HG02642 (cell line): ENCODE measurements at regions not wholly inside any gene's neighbourhood (a gene's known extent, or its start where the extent isn't known, plus 50 kb on each side); places are given as distances from the start of the nearest gene placed in this dataset.
"Not testable (repeated sequence)": the region's sequence is repeated elsewhere in the genome, so short reads cannot be mapped to it uniquely, and the experiment has no call there.

ENCODE experiments used
- ATAC-seq: cut with Tn5 transposase; IDR thresholded peaks from one replicate; pipeline ENCODE4 v1.9.1; 2021; ENCODE audit warnings: mild to moderate bottlenecking; ENCODE audit not compliant: unreplicated experiment, poor library complexity

- ATAC-seq = no peak
These were observed 1133.2 kb upstream of the TMEM132C start for GRCh38 chr12:127133675-127134335.

DNA sequence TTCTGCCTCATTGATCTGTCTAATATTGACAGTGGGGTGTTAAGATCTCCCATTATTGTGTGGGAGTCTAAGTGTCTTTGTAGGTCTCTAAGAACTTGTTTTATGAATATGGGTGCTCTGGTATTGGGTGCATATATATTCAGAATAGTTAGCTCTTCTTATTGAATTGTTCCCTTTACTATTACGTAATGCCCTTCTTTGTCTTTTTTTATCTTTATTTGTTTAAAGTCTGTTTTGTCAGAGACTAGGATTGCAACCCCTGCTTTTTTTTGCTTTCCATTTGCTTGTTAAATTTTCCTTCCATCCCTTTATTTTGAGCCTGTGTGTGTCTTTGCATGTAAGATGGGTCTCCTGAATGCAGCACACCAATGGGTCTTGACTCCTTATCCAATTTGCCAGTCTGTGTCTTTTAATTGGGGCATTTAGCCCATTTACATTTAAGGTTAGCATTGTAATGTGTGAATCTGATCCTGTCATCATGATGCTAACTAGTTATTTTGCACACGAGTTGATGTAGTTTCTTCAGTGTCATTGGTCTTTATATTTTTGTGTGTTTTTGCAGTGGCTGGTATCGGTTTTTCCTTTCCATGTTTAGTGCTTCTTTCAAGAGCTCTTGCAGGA is 1126.0 kb upstream of the TMEM132C start:
- ATAC-seq = not testable (repeated sequence)

- ATAC-seq = no peak
These were observed 1124.0 kb upstream of the TMEM132C start for GRCh38 chr12:127143020-127143419.

GRCh38 chr12:127144770-127145169 is 1122.2 kb upstream of the TMEM132C start:
- no peak for ATAC-seq

DNA sequence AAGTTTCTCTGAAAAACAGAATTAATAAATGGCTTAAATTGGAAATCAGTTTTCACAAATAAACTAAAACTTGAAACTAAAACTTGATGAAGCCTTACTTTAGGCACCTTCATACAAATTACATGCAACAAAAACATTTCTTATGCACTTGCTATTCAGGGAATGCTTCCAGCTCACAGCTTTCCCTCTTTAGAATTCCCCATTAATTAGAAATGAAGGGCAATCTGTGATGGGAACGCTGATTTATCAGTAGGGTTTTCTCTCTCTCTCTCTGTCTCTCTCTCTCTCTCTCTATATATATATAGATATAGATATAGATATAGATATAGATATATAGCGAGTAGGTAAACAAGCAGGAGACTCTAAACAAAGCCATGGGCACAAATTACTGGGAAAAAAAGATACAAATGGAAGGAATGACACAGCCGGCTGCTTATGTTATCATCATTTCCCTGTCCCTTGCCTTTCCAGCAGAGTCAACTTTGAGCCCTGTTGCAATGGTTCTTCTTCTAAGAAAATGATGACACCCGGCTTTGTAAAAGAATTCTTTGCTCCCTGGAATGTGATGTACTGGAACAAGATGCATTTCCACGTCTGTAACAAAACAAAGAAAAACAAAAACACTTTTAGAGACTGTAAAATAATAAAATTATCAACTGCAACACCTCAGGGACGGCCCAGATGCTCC is 1121.6 kb upstream of the TMEM132C start:
- no peak for ATAC-seq

- ATAC-seq = no peak
These were observed 1120.8 kb upstream of the TMEM132C start for GRCh38 chr12:127145929-127146789.

GRCh38 chr12:127146991-127147718 is 1119.8 kb upstream of the TMEM132C start:
- ATAC-seq = no peak

DNA sequence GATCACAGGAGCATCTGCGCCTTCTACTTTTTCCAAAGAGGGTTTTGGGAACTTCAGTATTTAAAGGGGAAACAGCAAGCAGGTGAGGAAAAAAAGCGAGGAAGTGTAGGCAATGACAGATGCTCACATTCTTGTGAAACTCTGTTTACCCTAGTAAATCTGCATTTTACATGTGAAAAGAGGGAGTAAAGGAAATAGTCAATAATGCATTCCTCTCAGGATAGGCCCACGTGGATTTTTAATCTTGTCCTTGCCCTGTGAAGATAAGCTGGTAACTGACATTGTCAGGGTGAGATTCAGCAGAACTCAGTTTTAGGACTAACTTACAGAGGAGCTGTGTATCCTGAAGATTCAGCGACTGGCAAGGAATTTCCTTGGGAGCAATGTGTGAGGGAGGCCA is 1119.2 kb upstream of the TMEM132C start:
- no peak for ATAC-seq

- ATAC-seq = no peak
These were observed 1118.7 kb upstream of the TMEM132C start for GRCh38 chr12:127148318-127148717.

DNA sequence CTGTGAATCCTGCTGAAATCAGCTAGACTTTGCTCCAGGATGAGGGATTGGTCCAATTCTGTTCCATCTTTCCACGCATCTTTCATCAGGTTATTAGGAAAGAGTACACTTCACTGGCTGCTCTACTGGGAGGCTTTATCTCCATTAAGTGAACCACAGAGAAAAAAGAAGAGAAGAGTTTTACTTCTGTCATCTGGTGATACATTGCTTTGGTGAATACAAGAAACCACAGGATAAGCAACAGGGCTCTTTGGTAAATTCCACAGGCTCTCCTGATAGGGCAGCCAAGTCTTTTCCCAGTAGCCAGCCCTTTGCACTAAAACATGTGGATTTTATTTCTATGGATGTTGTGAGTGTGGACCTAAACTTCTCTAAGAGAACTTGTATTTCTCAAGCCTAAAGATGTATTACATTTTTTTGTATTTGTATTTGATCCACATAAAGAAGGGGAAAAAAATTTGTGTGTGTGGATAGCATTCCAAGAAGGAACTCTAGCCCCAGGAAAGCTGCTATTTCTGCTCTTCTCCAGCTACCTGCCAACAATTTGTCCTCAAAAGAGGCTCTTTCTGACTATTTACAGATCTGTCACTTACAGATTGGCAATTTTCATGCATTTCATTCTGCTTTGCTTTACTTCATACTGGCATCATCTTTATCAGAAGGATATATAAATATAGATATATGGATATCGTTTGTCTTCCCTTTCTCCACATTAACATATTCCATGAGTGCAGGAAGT is 1117.6 kb upstream of the TMEM132C start:
- no peak for ATAC-seq

GRCh38 chr12:127150028-127150427 is 1116.9 kb upstream of the TMEM132C start:
- ATAC-seq = peak; percentile 57

- peak; percentile 25 for ATAC-seq
These were observed 1116.5 kb upstream of the TMEM132C start for GRCh38 chr12:127150479-127150878.

- no peak for ATAC-seq
These were observed 1116.0 kb upstream of the TMEM132C start for GRCh38 chr12:127150956-127151355.

GRCh38 chr12:127153996-127154395 is 1113.0 kb upstream of the TMEM132C start:
- ATAC-seq = no peak

- not testable (repeated sequence) for ATAC-seq
These were observed 1112.1 kb upstream of the TMEM132C start for GRCh38 chr12:127154830-127155229.

DNA sequence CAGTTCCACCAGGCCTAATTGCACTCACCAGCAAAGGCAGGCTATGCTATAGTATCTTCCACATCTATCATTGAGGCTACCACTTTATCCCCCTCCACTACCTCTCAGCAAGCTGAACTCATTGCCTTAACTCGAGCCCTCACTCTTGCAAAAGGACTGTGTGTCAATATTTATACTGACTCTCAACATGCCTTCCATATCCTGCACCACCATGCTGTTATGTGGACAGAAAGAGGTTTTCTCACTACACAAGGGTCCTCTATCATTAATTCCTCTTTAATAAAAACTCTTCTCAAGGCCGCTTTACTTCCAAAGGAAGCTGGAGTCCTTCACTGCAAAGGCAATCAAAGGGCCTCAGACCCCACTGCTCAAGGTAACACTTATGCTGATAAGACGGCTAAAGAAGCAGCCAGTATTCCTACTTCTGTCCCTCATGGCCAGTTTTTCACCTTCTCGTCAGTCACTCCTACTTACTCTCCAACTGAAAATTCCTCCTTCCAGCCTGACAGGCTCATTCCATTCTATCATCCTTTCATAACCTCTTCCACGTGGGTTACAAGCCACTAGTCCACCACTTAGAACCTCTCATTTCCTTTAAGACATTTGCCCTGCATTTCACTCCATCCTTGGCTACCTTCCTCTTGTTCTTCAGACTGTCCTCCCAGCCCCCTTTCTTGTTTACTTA is 1110.9 kb upstream of the TMEM132C start:
- ATAC-seq = not testable (repeated sequence)

GRCh38 chr12:127157501-127158366 is 1109.2 kb upstream of the TMEM132C start:
- ATAC-seq = not testable (repeated sequence)
